HS-27A (cell line): ENCODE measurements at regions not wholly inside any gene's neighbourhood (a gene's known extent, or its start where the extent isn't known, plus 50 kb on each side); places are given as distances from the start of the nearest gene placed in this dataset.
"Not testable (repeated sequence)": the region's sequence is repeated elsewhere in the genome, so short reads cannot be mapped to it uniquely, and the experiment has no call there.

ENCODE experiments used
- DNase-seq: peaks from one replicate; pipeline ENCODE4 v3.0.0-alpha.2; 2012; ENCODE audit warnings: low read depth, missing footprints

- DNase-seq = no peak
These were observed 545.3 kb downstream of the RFC3 start for GRCh38 chr13:34363266-34363665.

GRCh38 chr13:34364633-34365032 lies 546.7 kb downstream of the RFC3 start:
- no peak for DNase-seq

GRCh38 chr13:34369931-34370330 lies 552.0 kb downstream of the RFC3 start:
- DNase-seq = no peak

- no peak for DNase-seq
These were observed 553.2 kb downstream of the RFC3 start for GRCh38 chr13:34371108-34371507.

- no peak for DNase-seq
These were observed 553.9 kb downstream of the RFC3 start for GRCh38 chr13:34371645-34372395.

GRCh38 chr13:34372581-34372980 lies 554.6 kb downstream of the RFC3 start:
- DNase-seq = no peak

- no peak for DNase-seq
These were observed 558.5 kb downstream of the RFC3 start for GRCh38 chr13:34376483-34376882.

- no peak for DNase-seq
These were observed 560.8 kb upstream of the NBEA start for GRCh38 chr13:34381228-34381627.

- DNase-seq = no peak
These were observed 558.3 kb upstream of the NBEA start for GRCh38 chr13:34383728-34384127.

- not testable (repeated sequence) for DNase-seq
These were observed 555.8 kb upstream of the NBEA start for GRCh38 chr13:34386229-34386628.

GRCh38 chr13:34391076-34391475 lies 551.0 kb upstream of the NBEA start:
- DNase-seq = peak; percentile 22

- DNase-seq = no peak
These were observed 540.4 kb upstream of the NBEA start for GRCh38 chr13:34401696-34402095.

- DNase-seq = no peak
These were observed 536.5 kb upstream of the NBEA start for GRCh38 chr13:34405410-34406181.

- DNase-seq = no peak
These were observed 533.4 kb upstream of the NBEA start for GRCh38 chr13:34408640-34409039.

GRCh38 chr13:34409496-34410182 lies 532.4 kb upstream of the NBEA start:
- DNase-seq = no peak

- no peak for DNase-seq
These were observed 531.4 kb upstream of the NBEA start for GRCh38 chr13:34410678-34411077.

GRCh38 chr13:34411177-34411576 lies 530.9 kb upstream of the NBEA start:
- no peak for DNase-seq

- no peak for DNase-seq
These were observed 530.2 kb upstream of the NBEA start for GRCh38 chr13:34411894-34412293.

GRCh38 chr13:34412295-34412694 lies 529.8 kb upstream of the NBEA start:
- DNase-seq = no peak

GRCh38 chr13:34412817-34413375 lies 529.2 kb upstream of the NBEA start:
- DNase-seq = no peak

- DNase-seq = no peak
These were observed 528.4 kb upstream of the NBEA start for GRCh38 chr13:34413538-34414210.

- no peak for DNase-seq
These were observed 527.5 kb upstream of the NBEA start for GRCh38 chr13:34414616-34415015.
